ENCODE measurements at regions not wholly inside any gene's neighbourhood (a gene's known extent, or its start where the extent isn't known, plus 50 kb on each side); places are given as distances from the start of the nearest gene placed in this dataset.

DNA sequence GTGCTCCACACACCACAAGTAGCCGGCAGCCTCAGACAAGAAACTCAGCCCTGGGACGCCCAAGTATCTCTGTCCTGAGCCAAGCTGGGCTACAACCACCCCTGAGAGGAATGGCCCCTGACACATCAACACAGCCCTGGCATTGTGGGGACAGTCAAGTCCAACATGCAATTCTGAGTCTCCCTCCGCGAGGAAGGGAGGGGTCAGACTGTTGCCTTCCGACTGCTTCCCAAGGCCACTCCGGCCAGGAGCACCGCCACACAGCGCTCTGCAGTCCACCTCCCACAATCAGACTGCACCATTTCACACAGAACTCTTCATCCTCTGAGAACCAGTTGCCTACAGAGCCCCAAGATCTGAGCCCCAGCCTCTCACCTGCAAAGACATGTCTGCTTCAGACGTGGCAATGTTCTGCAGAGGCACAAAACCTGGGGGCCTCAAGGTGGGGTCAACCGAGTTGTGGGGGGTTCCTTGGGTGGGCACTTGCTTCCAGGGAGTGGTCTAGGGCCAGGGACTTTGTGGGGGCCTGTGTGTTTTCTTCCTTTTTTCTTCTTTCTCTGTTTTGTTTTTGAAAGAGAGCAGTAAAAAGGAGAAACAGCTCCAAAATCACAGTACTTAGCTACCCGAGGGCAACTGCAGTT is 76.7 kb upstream of the SALL3 start:
- ATAC-seq = no peak
- TF ChIP-seq ZC3H10 (CRISPR knock-in tag; IDR thresholded peaks at IDR 0.05) = no peak
- no peak for TF ChIP-seq SNAI2 (CRISPR knock-in tag; IDR thresholded peaks at IDR 0.05)

DNA sequence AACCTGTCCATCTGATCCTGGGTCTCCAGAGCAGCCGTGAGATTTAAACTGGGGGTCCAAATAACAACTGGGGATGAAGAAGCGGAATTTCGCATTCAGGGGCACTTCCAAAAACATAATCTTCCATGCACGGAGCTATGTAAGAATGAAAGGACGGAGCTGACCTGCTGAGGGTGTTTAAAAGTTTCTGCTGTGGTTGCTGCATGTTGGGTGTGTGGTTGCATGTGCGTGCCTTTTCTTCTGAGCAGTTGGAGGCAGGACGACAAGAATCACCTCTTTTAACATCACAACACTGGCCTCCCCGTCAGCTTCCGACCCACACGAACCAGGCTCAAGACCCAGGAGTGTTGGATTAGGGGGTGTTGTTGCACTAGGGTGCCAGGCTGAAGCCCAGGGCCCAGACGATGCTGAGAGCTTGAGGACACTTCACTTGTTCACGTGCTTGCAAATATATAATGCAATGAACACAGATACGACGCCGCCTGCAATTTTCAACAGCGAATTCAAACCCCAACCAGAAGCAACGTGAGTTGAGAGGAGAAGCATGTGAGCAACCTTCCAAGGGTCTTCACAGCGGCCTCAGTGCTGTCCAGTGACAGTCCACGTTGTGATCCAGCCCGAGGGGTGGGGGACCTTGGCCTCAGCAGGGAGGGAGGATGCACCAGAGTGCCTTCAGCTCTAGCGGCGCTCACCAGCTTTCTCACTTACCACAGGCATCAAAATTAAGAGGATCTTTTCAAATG is 76.0 kb upstream of the SALL3 start:
- no peak for ATAC-seq
- no peak for TF ChIP-seq SNAI2 (CRISPR knock-in tag; IDR thresholded peaks at IDR 0.05)
- no peak for TF ChIP-seq TCF4 (CRISPR knock-in tag; IDR thresholded peaks at IDR 0.05; ENCODE audit: borderline replicate concordance)
- TF ChIP-seq ZC3H10 (CRISPR knock-in tag; IDR thresholded peaks at IDR 0.05) = no peak
- TF ChIP-seq ARNTL (CRISPR knock-in tag; IDR thresholded peaks at IDR 0.05; ENCODE audit: borderline replicate concordance, low read depth) = no peak
- TF ChIP-seq, protein P1, sequence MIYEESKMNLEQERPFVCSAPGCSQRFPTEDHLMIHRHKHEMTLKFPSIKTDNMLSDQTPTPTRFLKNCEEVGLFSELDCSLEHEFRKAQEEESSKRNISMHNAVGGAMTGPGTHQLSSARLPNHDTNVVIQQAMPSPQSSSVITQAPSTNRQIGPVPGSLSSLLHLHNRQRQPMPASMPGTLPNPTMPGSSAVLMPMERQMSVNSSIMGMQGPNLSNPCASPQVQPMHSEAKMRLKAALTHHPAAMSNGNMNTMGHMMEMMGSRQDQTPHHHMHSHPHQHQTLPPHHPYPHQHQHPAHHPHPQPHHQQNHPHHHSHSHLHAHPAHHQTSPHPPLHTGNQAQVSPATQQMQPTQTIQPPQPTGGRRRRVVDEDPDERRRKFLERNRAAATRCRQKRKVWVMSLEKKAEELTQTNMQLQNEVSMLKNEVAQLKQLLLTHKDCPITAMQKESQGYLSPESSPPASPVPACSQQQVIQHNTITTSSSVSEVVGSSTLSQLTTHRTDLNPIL (CRISPR knock-in tag; IDR thresholded peaks at IDR 0.05; ENCODE audit: low read depth) = no peak
- TF ChIP-seq ZNF70 (CRISPR knock-in tag; IDR thresholded peaks at IDR 0.05) = no peak
- TF ChIP-seq, protein P2, sequence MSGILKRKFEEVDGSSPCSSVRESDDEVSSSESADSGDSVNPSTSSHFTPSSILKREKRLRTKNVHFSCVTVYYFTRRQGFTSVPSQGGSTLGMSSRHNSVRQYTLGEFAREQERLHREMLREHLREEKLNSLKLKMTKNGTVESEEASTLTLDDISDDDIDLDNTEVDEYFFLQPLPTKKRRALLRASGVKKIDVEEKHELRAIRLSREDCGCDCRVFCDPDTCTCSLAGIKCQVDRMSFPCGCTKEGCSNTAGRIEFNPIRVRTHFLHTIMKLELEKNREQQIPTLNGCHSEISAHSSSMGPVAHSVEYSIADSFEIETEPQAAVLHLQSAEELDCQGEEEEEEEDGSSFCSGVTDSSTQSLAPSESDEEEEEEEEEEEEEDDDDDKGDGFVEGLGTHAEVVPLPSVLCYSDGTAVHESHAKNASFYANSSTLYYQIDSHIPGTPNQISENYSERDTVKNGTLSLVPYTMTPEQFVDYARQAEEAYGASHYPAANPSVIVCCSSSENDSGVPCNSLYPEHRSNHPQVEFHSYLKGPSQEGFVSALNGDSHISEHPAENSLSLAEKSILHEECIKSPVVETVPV (CRISPR knock-in tag; IDR thresholded peaks at IDR 0.05) = no peak
- no peak for TF ChIP-seq BACH2 (CRISPR knock-in tag; IDR thresholded peaks at IDR 0.05; ENCODE audit: borderline replicate concordance)
- TF ChIP-seq RARB (CRISPR knock-in tag; IDR thresholded peaks at IDR 0.05) = no peak
- TF ChIP-seq ZFP3 (CRISPR knock-in tag; IDR thresholded peaks at IDR 0.05) = no peak
- TF ChIP-seq, protein P3, sequence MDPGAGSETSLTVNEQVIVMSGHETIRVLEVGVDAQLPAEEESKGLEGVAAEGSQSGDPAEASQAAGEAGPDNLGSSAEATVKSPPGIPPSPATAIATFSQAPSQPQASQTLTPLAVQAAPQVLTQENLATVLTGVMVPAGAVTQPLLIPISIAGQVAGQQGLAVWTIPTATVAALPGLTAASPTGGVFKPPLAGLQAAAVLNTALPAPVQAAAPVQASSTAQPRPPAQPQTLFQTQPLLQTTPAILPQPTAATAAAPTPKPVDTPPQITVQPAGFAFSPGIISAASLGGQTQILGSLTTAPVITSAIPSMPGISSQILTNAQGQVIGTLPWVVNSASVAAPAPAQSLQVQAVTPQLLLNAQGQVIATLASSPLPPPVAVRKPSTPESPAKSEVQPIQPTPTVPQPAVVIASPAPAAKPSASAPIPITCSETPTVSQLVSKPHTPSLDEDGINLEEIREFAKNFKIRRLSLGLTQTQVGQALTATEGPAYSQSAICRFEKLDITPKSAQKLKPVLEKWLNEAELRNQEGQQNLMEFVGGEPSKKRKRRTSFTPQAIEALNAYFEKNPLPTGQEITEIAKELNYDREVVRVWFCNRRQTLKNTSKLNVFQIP (CRISPR knock-in tag; IDR thresholded peaks at IDR 0.05; ENCODE audit: borderline replicate concordance, low read depth) = no peak
- TF ChIP-seq ZFP30 (CRISPR knock-in tag; IDR thresholded peaks at IDR 0.05) = no peak
- no peak for TF ChIP-seq TOX (CRISPR knock-in tag; IDR thresholded peaks at IDR 0.05; ENCODE audit: borderline replicate concordance)
- TF ChIP-seq PPARA (CRISPR knock-in tag; IDR thresholded peaks at IDR 0.05; ENCODE audit: borderline replicate concordance) = no peak
- no peak for TF ChIP-seq ISL1 (CRISPR knock-in tag; IDR thresholded peaks at IDR 0.05)
- TF ChIP-seq ZNF565 (CRISPR knock-in tag; conservative IDR thresholded peaks at IDR 0.05; ENCODE audit: low read depth) = no peak
- TF ChIP-seq, protein P4, sequence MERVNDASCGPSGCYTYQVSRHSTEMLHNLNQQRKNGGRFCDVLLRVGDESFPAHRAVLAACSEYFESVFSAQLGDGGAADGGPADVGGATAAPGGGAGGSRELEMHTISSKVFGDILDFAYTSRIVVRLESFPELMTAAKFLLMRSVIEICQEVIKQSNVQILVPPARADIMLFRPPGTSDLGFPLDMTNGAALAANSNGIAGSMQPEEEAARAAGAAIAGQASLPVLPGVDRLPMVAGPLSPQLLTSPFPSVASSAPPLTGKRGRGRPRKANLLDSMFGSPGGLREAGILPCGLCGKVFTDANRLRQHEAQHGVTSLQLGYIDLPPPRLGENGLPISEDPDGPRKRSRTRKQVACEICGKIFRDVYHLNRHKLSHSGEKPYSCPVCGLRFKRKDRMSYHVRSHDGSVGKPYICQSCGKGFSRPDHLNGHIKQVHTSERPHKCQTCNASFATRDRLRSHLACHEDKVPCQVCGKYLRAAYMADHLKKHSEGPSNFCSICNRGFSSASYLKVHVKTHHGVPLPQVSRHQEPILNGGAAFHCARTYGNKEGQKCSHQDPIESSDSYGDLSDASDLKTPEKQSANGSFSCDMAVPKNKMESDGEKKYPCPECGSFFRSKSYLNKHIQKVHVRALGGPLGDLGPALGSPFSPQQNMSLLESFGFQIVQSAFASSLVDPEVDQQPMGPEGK (CRISPR knock-in tag; IDR thresholded peaks at IDR 0.05; ENCODE audit: borderline replicate concordance) = no peak

DNA sequence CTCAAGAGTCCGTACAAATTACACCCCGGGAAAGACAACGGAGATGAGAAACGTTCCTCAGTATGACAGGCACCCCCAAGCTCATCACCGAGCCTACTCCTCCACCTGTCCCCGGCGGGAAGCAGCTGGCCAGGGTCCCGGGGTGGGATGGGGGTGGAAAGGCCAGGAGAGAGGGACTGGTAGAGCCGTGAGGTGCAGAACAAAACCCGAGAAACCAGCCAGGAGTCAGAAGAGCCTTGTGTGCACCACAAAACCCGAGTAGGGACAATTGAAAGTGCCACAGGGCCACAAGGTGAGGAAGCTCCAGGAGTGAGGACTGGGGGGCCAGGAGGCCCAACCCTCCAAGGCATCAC is 75.5 kb upstream of the SALL3 start:
- TF ChIP-seq ZNF565 (CRISPR knock-in tag; conservative IDR thresholded peaks at IDR 0.05; ENCODE audit: low read depth) = no peak
- no peak for TF ChIP-seq ARNTL (CRISPR knock-in tag; IDR thresholded peaks at IDR 0.05; ENCODE audit: borderline replicate concordance, low read depth)
- no peak for TF ChIP-seq ISL1 (CRISPR knock-in tag; IDR thresholded peaks at IDR 0.05)
- TF ChIP-seq PPARA (CRISPR knock-in tag; IDR thresholded peaks at IDR 0.05; ENCODE audit: borderline replicate concordance) = no peak
- TF ChIP-seq ZNF8 (CRISPR knock-in tag; IDR thresholded peaks at IDR 0.05) = no peak
- TF ChIP-seq, protein P2 (CRISPR knock-in tag; IDR thresholded peaks at IDR 0.05) = no peak
- no peak for TF ChIP-seq ZFP30 (CRISPR knock-in tag; IDR thresholded peaks at IDR 0.05)
- TF ChIP-seq CSDC2 (CRISPR knock-in tag; IDR thresholded peaks at IDR 0.05) = no peak
- no peak for TF ChIP-seq BACH2 (CRISPR knock-in tag; IDR thresholded peaks at IDR 0.05; ENCODE audit: borderline replicate concordance)
- no peak for TF ChIP-seq OSR1 (CRISPR knock-in tag; IDR thresholded peaks at IDR 0.05)
- no peak for TF ChIP-seq ZNF70 (CRISPR knock-in tag; IDR thresholded peaks at IDR 0.05)
- no peak for TF ChIP-seq ESRRG (CRISPR knock-in tag; IDR thresholded peaks at IDR 0.05)
- TF ChIP-seq TCF4 (CRISPR knock-in tag; IDR thresholded peaks at IDR 0.05; ENCODE audit: borderline replicate concordance) = no peak
- no peak for TF ChIP-seq SNAI2 (CRISPR knock-in tag; IDR thresholded peaks at IDR 0.05)
- TF ChIP-seq, protein P1 (CRISPR knock-in tag; IDR thresholded peaks at IDR 0.05; ENCODE audit: low read depth) = no peak
- TF ChIP-seq ZC3H10 (CRISPR knock-in tag; IDR thresholded peaks at IDR 0.05) = no peak
- no peak for TF ChIP-seq ZFP3 (CRISPR knock-in tag; IDR thresholded peaks at IDR 0.05)
- no peak for ATAC-seq
